ENCODE measurements at regions not wholly inside any gene's neighbourhood (a gene's known extent, or its start where the extent isn't known, plus 50 kb on each side); places are given as distances from the start of the nearest gene placed in this dataset.

DNA sequence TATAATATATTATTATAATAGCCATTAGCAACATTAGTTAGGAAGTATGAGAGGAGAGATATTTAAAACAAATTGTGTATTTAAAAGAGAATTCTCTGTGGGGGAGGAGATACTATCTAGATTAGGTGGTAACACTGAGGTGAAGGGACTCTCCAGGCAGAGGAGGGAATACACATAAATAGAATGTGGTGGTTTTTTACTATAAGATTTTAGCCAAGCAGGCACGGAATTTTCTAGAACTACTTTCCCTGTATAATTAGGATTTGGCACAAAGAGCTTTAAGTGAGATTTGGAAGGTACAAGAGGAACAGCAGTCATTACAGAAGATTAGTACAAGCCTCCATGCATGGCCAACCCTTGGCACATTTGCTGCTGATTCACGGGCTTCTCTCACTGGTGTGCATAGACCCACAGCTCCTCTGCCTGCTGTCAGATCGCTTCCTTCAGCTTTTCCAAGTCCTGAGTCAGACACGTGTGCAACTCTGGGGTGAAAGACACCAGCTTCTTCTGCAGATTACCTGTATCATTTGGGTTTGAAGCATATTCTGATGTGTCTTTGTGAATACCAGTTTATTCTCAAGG is 685.5 kb downstream of the KCTD8 start (continued):
- TF ChIP-seq, protein P1, sequence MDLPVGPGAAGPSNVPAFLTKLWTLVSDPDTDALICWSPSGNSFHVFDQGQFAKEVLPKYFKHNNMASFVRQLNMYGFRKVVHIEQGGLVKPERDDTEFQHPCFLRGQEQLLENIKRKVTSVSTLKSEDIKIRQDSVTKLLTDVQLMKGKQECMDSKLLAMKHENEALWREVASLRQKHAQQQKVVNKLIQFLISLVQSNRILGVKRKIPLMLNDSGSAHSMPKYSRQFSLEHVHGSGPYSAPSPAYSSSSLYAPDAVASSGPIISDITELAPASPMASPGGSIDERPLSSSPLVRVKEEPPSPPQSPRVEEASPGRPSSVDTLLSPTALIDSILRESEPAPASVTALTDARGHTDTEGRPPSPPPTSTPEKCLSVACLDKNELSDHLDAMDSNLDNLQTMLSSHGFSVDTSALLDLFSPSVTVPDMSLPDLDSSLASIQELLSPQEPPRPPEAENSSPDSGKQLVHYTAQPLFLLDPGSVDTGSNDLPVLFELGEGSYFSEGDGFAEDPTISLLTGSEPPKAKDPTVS (IDR thresholded peaks at IDR 0.05; ENCODE audit: low read depth, low read length), result peak; percentile 91
- TF ChIP-seq EED (IDR thresholded peaks at IDR 0.05; ENCODE audit: low read depth) (no peak), MEF2A (IDR thresholded peaks at IDR 0.05; ENCODE audit: insufficient read depth, low read depth, low read length) (peak; percentile 75), JUND (IDR thresholded peaks at IDR 0.05; ENCODE audit: low read depth, low read length) (no peak), POLR2AphosphoS2 (IDR thresholded peaks at IDR 0.05; ENCODE audit: low read depth, low read length) (no peak), JUNB (IDR thresholded peaks at IDR 0.05) (0 out of 2 replicates have a peak, but pooled peaks have one; percentile 9), LARP7 (IDR thresholded peaks at IDR 0.05) (no peak), MTA3 (IDR thresholded peaks at IDR 0.05; ENCODE audit: borderline replicate concordance, low read length) (no peak), NFYA (IDR thresholded peaks at IDR 0.05; ENCODE audit: borderline replicate concordance, low read depth, low read length) (no peak), BHLHE40 (IDR thresholded peaks at IDR 0.05; ENCODE audit: borderline replicate concordance in 1 of 2, low read depth in 2 of 2, low read length in 1 of 2) (0 out of 4 replicates have a peak, but pooled peaks of 1 of the 2 experiments have one; percentile 25), RCOR1 (conservative IDR thresholded peaks at IDR 0.05; ENCODE audit: low read depth, low read length) (no peak), CBFB (IDR thresholded peaks at IDR 0.05; ENCODE audit: low read depth) (no peak), NR2C1 (IDR thresholded peaks at IDR 0.05) (no peak), RAD51 (IDR thresholded peaks at IDR 0.05) (no peak), POLR2AphosphoS5 (IDR thresholded peaks at IDR 0.05; ENCODE audit: low read length) (no peak), SPI1 (IDR thresholded peaks at IDR 0.05; ENCODE audit: borderline replicate concordance, insufficient read depth, low read depth, low read length) (no peak), ZNF207 (IDR thresholded peaks at IDR 0.05; ENCODE audit: borderline replicate concordance) (no peak), BMI1 (IDR thresholded peaks at IDR 0.05; ENCODE audit: borderline replicate concordance) (no peak)
- TF ChIP-seq, protein P2, sequence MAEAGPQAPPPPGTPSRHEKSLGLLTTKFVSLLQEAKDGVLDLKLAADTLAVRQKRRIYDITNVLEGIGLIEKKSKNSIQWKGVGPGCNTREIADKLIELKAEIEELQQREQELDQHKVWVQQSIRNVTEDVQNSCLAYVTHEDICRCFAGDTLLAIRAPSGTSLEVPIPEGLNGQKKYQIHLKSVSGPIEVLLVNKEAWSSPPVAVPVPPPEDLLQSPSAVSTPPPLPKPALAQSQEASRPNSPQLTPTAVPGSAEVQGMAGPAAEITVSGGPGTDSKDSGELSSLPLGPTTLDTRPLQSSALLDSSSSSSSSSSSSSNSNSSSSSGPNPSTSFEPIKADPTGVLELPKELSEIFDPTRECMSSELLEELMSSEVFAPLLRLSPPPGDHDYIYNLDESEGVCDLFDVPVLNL (IDR thresholded peaks at IDR 0.05; ENCODE audit: low read depth, low read length), result no peak
- TF ChIP-seq, protein P3, sequence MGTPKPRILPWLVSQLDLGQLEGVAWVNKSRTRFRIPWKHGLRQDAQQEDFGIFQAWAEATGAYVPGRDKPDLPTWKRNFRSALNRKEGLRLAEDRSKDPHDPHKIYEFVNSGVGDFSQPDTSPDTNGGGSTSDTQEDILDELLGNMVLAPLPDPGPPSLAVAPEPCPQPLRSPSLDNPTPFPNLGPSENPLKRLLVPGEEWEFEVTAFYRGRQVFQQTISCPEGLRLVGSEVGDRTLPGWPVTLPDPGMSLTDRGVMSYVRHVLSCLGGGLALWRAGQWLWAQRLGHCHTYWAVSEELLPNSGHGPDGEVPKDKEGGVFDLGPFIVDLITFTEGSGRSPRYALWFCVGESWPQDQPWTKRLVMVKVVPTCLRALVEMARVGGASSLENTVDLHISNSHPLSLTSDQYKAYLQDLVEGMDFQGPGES (IDR thresholded peaks at IDR 0.05), result no peak
- TF ChIP-seq, protein P4, sequence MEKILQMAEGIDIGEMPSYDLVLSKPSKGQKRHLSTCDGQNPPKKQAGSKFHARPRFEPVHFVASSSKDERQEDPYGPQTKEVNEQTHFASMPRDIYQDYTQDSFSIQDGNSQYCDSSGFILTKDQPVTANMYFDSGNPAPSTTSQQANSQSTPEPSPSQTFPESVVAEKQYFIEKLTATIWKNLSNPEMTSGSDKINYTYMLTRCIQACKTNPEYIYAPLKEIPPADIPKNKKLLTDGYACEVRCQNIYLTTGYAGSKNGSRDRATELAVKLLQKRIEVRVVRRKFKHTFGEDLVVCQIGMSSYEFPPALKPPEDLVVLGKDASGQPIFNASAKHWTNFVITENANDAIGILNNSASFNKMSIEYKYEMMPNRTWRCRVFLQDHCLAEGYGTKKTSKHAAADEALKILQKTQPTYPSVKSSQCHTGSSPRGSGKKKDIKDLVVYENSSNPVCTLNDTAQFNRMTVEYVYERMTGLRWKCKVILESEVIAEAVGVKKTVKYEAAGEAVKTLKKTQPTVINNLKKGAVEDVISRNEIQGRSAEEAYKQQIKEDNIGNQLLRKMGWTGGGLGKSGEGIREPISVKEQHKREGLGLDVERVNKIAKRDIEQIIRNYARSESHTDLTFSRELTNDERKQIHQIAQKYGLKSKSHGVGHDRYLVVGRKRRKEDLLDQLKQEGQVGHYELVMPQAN (conservative IDR thresholded peaks at IDR 0.05), result no peak
- TF ChIP-seq, protein P5, sequence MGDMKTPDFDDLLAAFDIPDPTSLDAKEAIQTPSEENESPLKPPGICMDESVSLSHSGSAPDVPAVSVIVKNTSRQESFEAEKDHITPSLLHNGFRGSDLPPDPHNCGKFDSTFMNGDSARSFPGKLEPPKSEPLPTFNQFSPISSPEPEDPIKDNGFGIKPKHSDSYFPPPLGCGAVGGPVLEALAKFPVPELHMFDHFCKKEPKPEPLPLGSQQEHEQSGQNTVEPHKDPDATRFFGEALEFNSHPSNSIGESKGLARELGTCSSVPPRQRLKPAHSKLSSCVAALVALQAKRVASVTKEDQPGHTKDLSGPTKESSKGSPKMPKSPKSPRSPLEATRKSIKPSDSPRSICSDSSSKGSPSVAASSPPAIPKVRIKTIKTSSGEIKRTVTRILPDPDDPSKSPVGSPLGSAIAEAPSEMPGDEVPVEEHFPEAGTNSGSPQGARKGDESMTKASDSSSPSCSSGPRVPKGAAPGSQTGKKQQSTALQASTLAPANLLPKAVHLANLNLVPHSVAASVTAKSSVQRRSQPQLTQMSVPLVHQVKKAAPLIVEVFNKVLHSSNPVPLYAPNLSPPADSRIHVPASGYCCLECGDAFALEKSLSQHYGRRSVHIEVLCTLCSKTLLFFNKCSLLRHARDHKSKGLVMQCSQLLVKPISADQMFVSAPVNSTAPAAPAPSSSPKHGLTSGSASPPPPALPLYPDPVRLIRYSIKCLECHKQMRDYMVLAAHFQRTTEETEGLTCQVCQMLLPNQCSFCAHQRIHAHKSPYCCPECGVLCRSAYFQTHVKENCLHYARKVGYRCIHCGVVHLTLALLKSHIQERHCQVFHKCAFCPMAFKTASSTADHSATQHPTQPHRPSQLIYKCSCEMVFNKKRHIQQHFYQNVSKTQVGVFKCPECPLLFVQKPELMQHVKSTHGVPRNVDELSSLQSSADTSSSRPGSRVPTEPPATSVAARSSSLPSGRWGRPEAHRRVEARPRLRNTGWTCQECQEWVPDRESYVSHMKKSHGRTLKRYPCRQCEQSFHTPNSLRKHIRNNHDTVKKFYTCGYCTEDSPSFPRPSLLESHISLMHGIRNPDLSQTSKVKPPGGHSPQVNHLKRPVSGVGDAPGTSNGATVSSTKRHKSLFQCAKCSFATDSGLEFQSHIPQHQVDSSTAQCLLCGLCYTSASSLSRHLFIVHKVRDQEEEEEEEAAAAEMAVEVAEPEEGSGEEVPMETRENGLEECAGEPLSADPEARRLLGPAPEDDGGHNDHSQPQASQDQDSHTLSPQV (IDR thresholded peaks at IDR 0.05), result no peak

All from GM12878 (cell line).